KMS-11 (cell line): ENCODE measurements at regions not wholly inside any gene's neighbourhood (a gene's known extent, or its start where the extent isn't known, plus 50 kb on each side); places are given as distances from the start of the nearest gene placed in this dataset.

ENCODE experiments used
- H2AFZ ChIP-seq: fragments of 200-600 bp; sonication (generic); 2 replicates; pipeline ENCODE4 v1.6.1; 2016; ENCODE audit warnings: antibody characterized with exemption, mixed run types, low read depth
- H3K27ac ChIP-seq: fragments of 200-600 bp; sonication (generic); 2 replicates; pipeline ENCODE4 v1.6.1; 2016; ENCODE audit warnings: mild to moderate bottlenecking, mixed run types
- H3K27me3 ChIP-seq: fragments of 200-600 bp; sonication (generic); 2 replicates; pipeline ENCODE4 v1.6.1; 2017; ENCODE audit warnings: mild to moderate bottlenecking, low read depth, mixed run types, moderate library complexity; ENCODE audit not compliant: insufficient read depth
- H3K36me3 ChIP-seq: fragments of 200-600 bp; sonication (generic); 2 replicates; pipeline ENCODE4 v1.6.1; 2017; ENCODE audit warnings: mild to moderate bottlenecking, mixed run types; ENCODE audit not compliant: insufficient read depth
- H3K4me1 ChIP-seq: fragments of 200-600 bp; sonication (generic); 2 replicates; pipeline ENCODE4 v1.6.1; 2016; ENCODE audit warnings: mild to moderate bottlenecking, low read depth, mixed run types; ENCODE audit not compliant: poor library complexity, severe bottlenecking
- H3K4me2 ChIP-seq: fragments of 200-600 bp; sonication (generic); 2 replicates; pipeline ENCODE4 v1.7.0; 2016; ENCODE audit warnings: mild to moderate bottlenecking, mixed run types
- H3K4me3 ChIP-seq: fragments of 200-600 bp; sonication (generic); IDR thresholded peaks from 2 replicates; pipeline ENCODE4 v1.6.1; 2017; ENCODE audit warnings: low read depth, low read length, mixed read lengths; ENCODE audit not compliant: insufficient read depth
- H3K79me2 ChIP-seq: fragments of 200-600 bp; sonication (generic); 2 replicates; pipeline ENCODE4 v1.6.1; 2016; ENCODE audit warnings: low read depth, mixed run types; ENCODE audit not compliant: insufficient read depth
- H3K9ac ChIP-seq: fragments of 200-600 bp; sonication (generic); 2 replicates; pipeline ENCODE4 v1.6.1; 2016; ENCODE audit warnings: mild to moderate bottlenecking, mixed run types
- H4K20me1 ChIP-seq: fragments of 200-600 bp; sonication (generic); 2 replicates; pipeline ENCODE4 v1.6.1; 2016; ENCODE audit warnings: mild to moderate bottlenecking, mixed run types; ENCODE audit not compliant: insufficient read depth
- CTCF ChIP-seq: fragments of 200-600 bp; sonication (generic); conservative IDR thresholded peaks from 2 replicates; pipeline ENCODE4 v1.6.1; 2017; ENCODE audit warnings: low read depth, mild to moderate bottlenecking, antibody characterized with exemption, low read length, moderate library complexity, mixed read lengths

GRCh38 chr10:78570633-78571235 is 498.0 kb upstream of the ZMIZ1 start:
- Histone ChIP-seq H4K20me1 (no peaks in the 10 kb centered on the region), H3K79me2 (no peaks in the 10 kb centered on the region), H2AFZ (no peak overlapping the region), H3K4me2 (no peak overlapping the region), H3K4me3 (no peak overlapping the region), H3K27ac (no peak overlapping the region), H3K4me1 (no peaks in the 10 kb centered on the region), H3K9ac (no peak overlapping the region), H3K27me3 (no peaks in the 10 kb centered on the region), H3K36me3 (no peaks in the 10 kb centered on the region)
- no peak for TF ChIP-seq CTCF

DNA sequence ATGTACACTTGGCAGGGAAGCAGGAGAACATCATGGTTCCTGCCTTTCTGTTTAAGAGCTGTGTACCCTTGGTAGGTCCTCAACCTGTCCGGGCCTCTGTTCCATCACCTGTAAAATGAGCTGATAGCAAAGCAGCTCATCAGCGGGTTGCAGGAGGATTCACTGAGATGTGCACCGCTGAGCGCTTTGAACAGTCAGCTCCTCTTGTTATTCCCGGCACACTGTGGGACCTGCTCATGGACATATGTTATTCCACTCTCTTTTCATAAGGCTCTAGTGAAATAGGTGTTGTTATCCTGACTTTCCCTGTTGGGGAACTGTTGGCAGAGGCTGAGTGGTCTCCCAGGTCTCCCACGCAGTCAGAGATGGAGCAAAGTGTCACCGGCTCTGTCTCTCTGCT is 497.5 kb upstream of the ZMIZ1 start:
- no peaks in the 10 kb centered on the region for H3K4me1 ChIP-seq
- H3K27ac ChIP-seq: no peak overlapping the region
- no peaks in the 10 kb centered on the region for H3K27me3 ChIP-seq
- no peaks in the 10 kb centered on the region for H3K36me3 ChIP-seq
- no peak overlapping the region for H3K4me3 ChIP-seq
- H3K79me2 ChIP-seq: no peaks in the 10 kb centered on the region
- no peak overlapping the region for H3K9ac ChIP-seq
- TF ChIP-seq CTCF: no peak
- no peak overlapping the region for H3K4me2 ChIP-seq
- no peaks in the 10 kb centered on the region for H4K20me1 ChIP-seq
- no peak overlapping the region for H2AFZ ChIP-seq

GRCh38 chr10:78571891-78572290 is 496.9 kb upstream of the ZMIZ1 start:
- no peak overlapping the region for H3K9ac ChIP-seq
- H3K27ac ChIP-seq: no peak overlapping the region
- H3K4me2 ChIP-seq: no peak overlapping the region
- H3K4me3 ChIP-seq: no peak overlapping the region
- H4K20me1 ChIP-seq: no peaks in the 10 kb centered on the region
- H3K79me2 ChIP-seq: no peaks in the 10 kb centered on the region
- no peak overlapping the region for H2AFZ ChIP-seq
- no peaks in the 10 kb centered on the region for H3K27me3 ChIP-seq
- TF ChIP-seq CTCF: no peak
- H3K4me1 ChIP-seq: no peaks in the 10 kb centered on the region
- no peaks in the 10 kb centered on the region for H3K36me3 ChIP-seq

- H3K36me3 ChIP-seq: no peaks in the 10 kb centered on the region
- no peak overlapping the region for H3K27ac ChIP-seq
- H3K79me2 ChIP-seq: no peaks in the 10 kb centered on the region
- TF ChIP-seq CTCF: no peak
- H4K20me1 ChIP-seq: no peaks in the 10 kb centered on the region
- no peak overlapping the region for H3K4me2 ChIP-seq
- H3K4me3 ChIP-seq: no peak overlapping the region
- H2AFZ ChIP-seq: no peak overlapping the region
- H3K4me1 ChIP-seq: no peaks in the 10 kb centered on the region
- H3K27me3 ChIP-seq: no peaks in the 10 kb centered on the region
- H3K9ac ChIP-seq: no peak overlapping the region
These were observed 496.2 kb upstream of the ZMIZ1 start for GRCh38 chr10:78572565-78572964.
